BE2C (cell line): ENCODE measurements at regions not wholly inside any gene's neighbourhood (a gene's known extent, or its start where the extent isn't known, plus 50 kb on each side); places are given as distances from the start of the nearest gene placed in this dataset.

Source experiments
- DNase-seq: peaks from one replicate; pipeline ENCODE4 v3.0.0-alpha.2; 2020
- H3K27me3 ChIP-seq: fragments of 250-450 bp; sonication (Bioruptor Pico); 2 replicates; pipeline ENCODE4 v1.5.1; 2020; ENCODE audit warnings: mild to moderate bottlenecking
- H3K36me3 ChIP-seq: fragments of 250-450 bp; sonication (Bioruptor Pico); 2 replicates; pipeline ENCODE4 v1.5.1; 2020; ENCODE audit warnings: mild to moderate bottlenecking
- H3K4me1 ChIP-seq: fragments of 250-450 bp; sonication (Bioruptor Pico); 2 replicates; pipeline ENCODE4 v1.5.1; 2020
- H3K4me3 ChIP-seq: 2 replicates; pipeline ENCODE4 v1.5.1; 2011; ENCODE audit warnings: low read depth, low read length
- H3K9me3 ChIP-seq: fragments of 250-450 bp; sonication (Bioruptor Pico); 2 replicates; pipeline ENCODE4 v1.5.1; 2020
- CTCF ChIP-seq: IDR thresholded peaks from 2 replicates; pipeline ENCODE4 v1.5.1; 2012; ENCODE audit warnings: mild to moderate bottlenecking, low read depth, low read length

- no peak for TF ChIP-seq CTCF
- no peak for DNase-seq
- Histone ChIP-seq H3K9me3 (no peaks in the 10 kb centered on the region), H3K36me3 (no peaks in the 10 kb centered on the region), H3K27me3 (no peaks in the 10 kb centered on the region), H3K4me1 (no peaks in the 10 kb centered on the region; the same call in 1 of the 2 replicates), H3K4me3 (no peak overlapping the region)
Observed at GRCh38 chr3:76267851-76268380, 482.6 kb upstream of the ZNF717 start.

GRCh38 chr3:76293856-76294255 lies 508.5 kb upstream of the ZNF717 start:
- H3K4me3 ChIP-seq, result no peak overlapping the region
- DNase-seq, result no peak
- no peaks in the 10 kb centered on the region for H3K27me3 ChIP-seq
- H3K36me3 ChIP-seq, result no peaks in the 10 kb centered on the region
- H3K9me3 ChIP-seq, result no peaks in the 10 kb centered on the region
- no peak for TF ChIP-seq CTCF
- no peaks in the 10 kb centered on the region for H3K4me1 ChIP-seq

DNA sequence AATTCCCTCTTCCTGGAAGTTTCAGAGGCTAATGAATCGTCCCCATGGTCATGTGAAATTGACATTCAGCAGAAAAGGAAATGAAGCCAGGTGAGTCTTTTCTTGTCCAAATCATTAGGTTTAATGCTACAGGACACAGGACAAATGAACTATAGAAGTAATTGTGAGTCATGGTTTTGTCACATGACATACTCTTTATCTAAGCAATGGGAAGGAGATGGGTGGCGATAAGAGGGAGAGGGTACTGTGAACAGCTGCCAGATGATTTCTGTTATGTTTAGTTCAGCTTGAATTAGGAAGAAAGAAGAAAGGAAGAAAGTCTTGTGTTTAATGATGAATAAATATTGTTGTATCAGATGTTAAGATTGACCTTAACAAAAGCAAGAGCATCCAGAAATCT lies 515.4 kb upstream of the ZNF717 start:
- no peaks in the 10 kb centered on the region for H3K36me3 ChIP-seq
- no peak overlapping the region for H3K4me3 ChIP-seq
- no peaks in the 10 kb centered on the region for H3K27me3 ChIP-seq
- no peak for TF ChIP-seq CTCF
- no peak for DNase-seq
- no peaks in the 10 kb centered on the region for H3K9me3 ChIP-seq
- peaks cover 2% of the 10 kb centered on the region; the same call in 1 of the 2 replicates for H3K4me1 ChIP-seq

- H3K9me3 ChIP-seq, result no peaks in the 10 kb centered on the region
- H3K4me1 ChIP-seq, result no peaks in the 10 kb centered on the region; the same call in 1 of the 2 replicates
- no peak for TF ChIP-seq CTCF
- no peaks in the 10 kb centered on the region for H3K36me3 ChIP-seq
- no peak overlapping the region for H3K4me3 ChIP-seq
- no peaks in the 10 kb centered on the region for H3K27me3 ChIP-seq
- no peak for DNase-seq
Observed at GRCh38 chr3:76307556-76307955, 522.2 kb upstream of the ZNF717 start.

DNA sequence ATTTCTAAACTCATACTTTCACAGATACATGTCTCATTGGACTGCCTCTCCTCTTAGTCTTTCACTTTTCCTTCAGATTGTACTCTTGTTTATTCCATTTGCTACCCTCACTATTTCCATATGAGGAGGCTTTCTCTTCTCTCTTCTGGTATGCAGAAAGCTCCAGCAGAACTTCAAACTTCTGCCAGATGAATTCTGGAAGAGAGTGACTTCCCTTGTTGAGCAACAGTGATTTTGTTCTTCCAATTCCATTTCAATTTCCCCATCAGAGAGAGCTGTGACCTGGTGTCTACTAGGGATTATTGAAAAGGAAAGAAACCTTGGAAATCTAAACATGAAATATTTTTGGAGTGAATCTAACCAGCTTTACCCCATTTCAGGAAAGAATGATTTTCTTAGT lies 523.2 kb upstream of the ZNF717 start:
- H3K36me3 ChIP-seq, result no peaks in the 10 kb centered on the region
- no peak for DNase-seq
- H3K4me3 ChIP-seq, result no peak overlapping the region
- no peak for TF ChIP-seq CTCF
- peaks cover 5% of the 10 kb centered on the region; the same call in 1 of the 2 replicates for H3K4me1 ChIP-seq
- H3K27me3 ChIP-seq, result no peaks in the 10 kb centered on the region
- H3K9me3 ChIP-seq, result no peaks in the 10 kb centered on the region

DNA sequence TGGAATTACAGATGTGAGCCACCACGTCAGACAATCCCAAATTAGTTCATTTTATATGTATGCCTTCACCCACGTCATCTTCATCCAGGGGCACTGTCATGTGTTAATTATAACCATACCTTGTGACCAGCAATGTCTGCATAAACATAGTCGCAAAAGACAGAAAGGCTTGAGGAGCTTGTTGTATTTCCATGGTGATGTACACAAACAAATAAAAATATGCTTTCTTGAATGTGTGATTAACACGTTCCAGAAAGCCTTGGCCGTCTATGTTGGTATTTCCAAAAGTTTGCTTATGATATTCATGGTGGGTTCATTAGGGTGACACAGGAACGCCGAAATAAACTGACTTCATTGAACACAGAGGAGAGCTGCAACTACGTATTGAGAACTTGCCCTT lies 524.7 kb upstream of the ZNF717 start:
- Histone ChIP-seq H3K27me3 (no peaks in the 10 kb centered on the region), H3K4me3 (peak overlapping the region; percentile 66), H3K36me3 (no peaks in the 10 kb centered on the region), H3K9me3 (no peaks in the 10 kb centered on the region), H3K4me1 (peaks cover 7% of the 10 kb centered on the region)
- no peak for DNase-seq
- no peak for TF ChIP-seq CTCF
